ENCODE measurements at regions not wholly inside any gene's neighbourhood (a gene's known extent, or its start where the extent isn't known, plus 50 kb on each side); places are given as distances from the start of the nearest gene placed in this dataset.

DNA sequence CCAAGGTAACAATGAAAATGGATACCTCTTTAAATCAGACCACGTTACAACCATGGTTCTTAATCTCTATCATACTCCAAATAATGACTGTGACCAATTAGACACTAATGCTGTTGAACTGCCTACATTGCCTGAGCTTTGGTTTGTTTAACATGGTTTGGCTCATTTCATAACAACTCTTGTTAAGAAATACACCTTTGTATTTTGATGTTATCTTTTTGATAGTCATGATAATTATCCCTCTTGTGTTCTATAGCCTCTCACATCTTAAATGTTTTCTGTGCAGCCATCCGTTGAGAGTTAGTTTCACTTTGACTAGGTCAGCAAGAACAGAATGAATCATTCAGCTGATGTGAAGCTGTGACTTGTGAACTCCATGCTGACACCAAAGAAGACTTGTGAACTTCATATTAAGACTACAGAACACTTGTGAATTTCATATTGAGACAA, 75.5 kb upstream of the RERGL start:
- H3K4me3 Mint-ChIP-seq (ENCODE audit: unreplicated experiment): peak overlapping the region; percentile 69
- no peaks in the 10 kb centered on the region for H3K27me3 Mint-ChIP-seq (ENCODE audit: insufficient read depth, unreplicated experiment)
- ChIA-PET POLR2A (interaction anchor here (0.6 to 1.0 kb wide), 6 partner anchors 13 to 1553 kb away, joined by 3 to 4 read pairs (median 3); no protein-coding TSS in a partner anchor), CTCF (interaction anchor here (0.7 to 2.5 kb wide), 3 partner anchors 9 to 60 kb away, joined by 3 to 8 read pairs (median 5); no protein-coding TSS in a partner anchor)
- no peaks in the 10 kb centered on the region for H3K36me3 Mint-ChIP-seq (ENCODE audit: insufficient read depth, unreplicated experiment)
- peaks cover 8% of the 10 kb centered on the region for H3K4me1 Mint-ChIP-seq (ENCODE audit: insufficient read depth, unreplicated experiment)
- DNase-seq (ENCODE audit: unreplicated experiment): peak; percentile 45
- intact Hi-C loops (cut with micrococcal nuclease): no loop called here
- TF ChIP-seq CTCF (IDR thresholded peaks at IDR 0.05; ENCODE audit: unreplicated experiment): no peak
- peak overlapping the region; percentile 89 for H3K27ac Mint-ChIP-seq (ENCODE audit: low read depth, unreplicated experiment)
- no TSS peak for BruUV-seq (replicated peaks)
- peaks cover 5% of the 10 kb centered on the region for H3K9me3 Mint-ChIP-seq (ENCODE audit: unreplicated experiment)

GRCh38 chr12:18160901-18161300, 70.9 kb upstream of the RERGL start:
- intact Hi-C loops (cut with micrococcal nuclease): no loop called here
- BruUV-seq (replicated peaks): no TSS peak
- DNase-seq (ENCODE audit: unreplicated experiment): no peak
- Mint-ChIP-seq H3K27me3 (ENCODE audit: insufficient read depth, unreplicated experiment) (no peaks in the 10 kb centered on the region), H3K9me3 (ENCODE audit: unreplicated experiment) (peaks cover 17% of the 10 kb centered on the region), H3K36me3 (ENCODE audit: insufficient read depth, unreplicated experiment) (no peaks in the 10 kb centered on the region), H3K27ac (ENCODE audit: low read depth, unreplicated experiment) (peak overlapping the region; percentile 43), H3K4me1 (ENCODE audit: insufficient read depth, unreplicated experiment) (peaks cover 7% of the 10 kb centered on the region), H3K4me3 (ENCODE audit: unreplicated experiment) (no peak overlapping the region)
- ChIA-PET CTCF (interaction anchor here (0.6 to 1.7 kb wide), 6 partner anchors 9 to 1174 kb away, joined by 3 to 4 read pairs (median 3); no protein-coding TSS in a partner anchor), POLR2A (no interaction called here)
- TF ChIP-seq CTCF (IDR thresholded peaks at IDR 0.05; ENCODE audit: unreplicated experiment): no peak

- Mint-ChIP-seq H3K27me3 (ENCODE audit: insufficient read depth, unreplicated experiment) (no peaks in the 10 kb centered on the region), H3K27ac (ENCODE audit: low read depth, unreplicated experiment) (no peak overlapping the region), H3K4me1 (ENCODE audit: insufficient read depth, unreplicated experiment) (no peaks in the 10 kb centered on the region), H3K36me3 (ENCODE audit: insufficient read depth, unreplicated experiment) (no peaks in the 10 kb centered on the region), H3K4me3 (ENCODE audit: unreplicated experiment) (no peak overlapping the region), H3K9me3 (ENCODE audit: unreplicated experiment) (peaks cover 14% of the 10 kb centered on the region)
- peak; percentile 51 for TF ChIP-seq CTCF (IDR thresholded peaks at IDR 0.05; ENCODE audit: unreplicated experiment)
- peak; percentile 60 for DNase-seq (ENCODE audit: unreplicated experiment)
- no TSS peak for BruUV-seq (replicated peaks)
- CTCF ChIA-PET: interaction anchor here (0.7 to 1.2 kb wide), 5 partner anchors 12 to 274 kb away, joined by 3 read pairs; no protein-coding TSS in a partner anchor
- POLR2A ChIA-PET: no interaction called here
- intact Hi-C loops (cut with micrococcal nuclease): no loop called here
Measured at GRCh38 chr12:18158774-18159557, 69.0 kb upstream of the RERGL start.

DNA sequence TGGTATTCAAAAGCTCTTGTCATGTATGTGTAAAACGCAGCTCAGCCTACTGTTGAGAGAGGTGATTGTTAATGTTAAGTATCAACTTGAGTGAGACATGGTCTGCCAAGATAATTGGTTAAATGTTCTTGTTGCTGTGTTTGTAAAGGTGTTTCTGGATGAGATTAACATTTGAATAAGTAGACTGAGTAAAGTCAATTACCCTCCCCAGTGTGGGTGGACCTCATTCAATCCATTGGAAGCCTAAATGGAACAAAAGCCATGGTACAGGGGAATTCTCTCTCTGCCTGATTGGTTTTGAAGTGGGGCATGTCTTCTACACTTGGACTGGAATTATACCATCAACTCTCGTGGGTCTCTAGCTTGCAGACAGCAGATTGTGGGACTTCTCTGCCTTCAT, 63.8 kb upstream of the RERGL start:
- no peak overlapping the region for H3K27ac Mint-ChIP-seq (ENCODE audit: low read depth, unreplicated experiment)
- H3K4me3 Mint-ChIP-seq (ENCODE audit: unreplicated experiment): no peak overlapping the region
- intact Hi-C loops (cut with micrococcal nuclease): no loop called here
- no peaks in the 10 kb centered on the region for H3K27me3 Mint-ChIP-seq (ENCODE audit: insufficient read depth, unreplicated experiment)
- DNase-seq (ENCODE audit: unreplicated experiment): no peak
- TF ChIP-seq CTCF (IDR thresholded peaks at IDR 0.05; ENCODE audit: unreplicated experiment): no peak
- BruUV-seq (replicated peaks): no TSS peak
- H3K4me1 Mint-ChIP-seq (ENCODE audit: insufficient read depth, unreplicated experiment): no peaks in the 10 kb centered on the region
- H3K36me3 Mint-ChIP-seq (ENCODE audit: insufficient read depth, unreplicated experiment): no peaks in the 10 kb centered on the region
- H3K9me3 Mint-ChIP-seq (ENCODE audit: unreplicated experiment): peaks cover 12% of the 10 kb centered on the region
- ChIA-PET POLR2A (no interaction called here), CTCF (interaction anchor here (0.6 kb wide), 1 partner anchor 96 kb away, joined by 3 read pairs; no protein-coding TSS in a partner anchor)

Data from MCF 10A (cell line).